NOMO-1 treated with dmso at 0.1 percent for 144 hours (cell line): ENCODE measurements at regions not wholly inside any gene's neighbourhood (a gene's known extent, or its start where the extent isn't known, plus 50 kb on each side); places are given as distances from the start of the nearest gene placed in this dataset.

Experiments
- DNase-seq: peaks from one replicate; lab custom pipeline; 2025; ENCODE audit not compliant: unreplicated experiment; lab: John Stamatoyannopoulos, UW

DNA sequence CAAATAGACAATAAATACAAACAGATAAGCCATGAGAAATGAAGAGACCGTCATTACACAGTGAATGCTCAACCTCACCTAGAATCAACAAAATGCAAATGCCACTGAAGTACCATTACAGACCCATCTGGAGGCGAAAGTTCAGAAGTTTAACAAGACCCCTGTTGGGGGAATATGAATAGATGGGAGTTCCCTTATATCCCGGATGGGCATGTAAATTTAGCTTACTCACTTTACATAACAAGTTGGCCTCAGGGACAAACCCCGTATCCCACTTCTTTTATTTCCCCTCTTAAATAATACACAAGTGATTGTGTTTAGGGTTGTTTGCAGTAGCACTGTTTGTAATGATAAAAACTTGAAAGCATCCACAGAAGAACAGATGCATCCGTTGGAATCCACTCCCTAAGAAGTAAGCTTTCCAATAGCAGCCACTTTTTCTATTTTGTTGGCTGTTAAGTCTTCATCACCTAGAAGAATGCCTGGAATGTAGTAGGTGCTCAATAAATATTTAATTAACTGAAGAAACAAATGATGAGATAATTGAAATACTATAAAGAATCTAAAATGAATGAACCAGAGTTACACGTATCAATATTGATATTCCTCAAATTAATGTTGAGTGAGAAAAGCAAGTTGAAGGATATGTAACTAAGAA is 1076.3 kb upstream of the TENM3 start:
- no peak for DNase-seq

GRCh38 chr4:181168011-181168805 is 1075.0 kb upstream of the TENM3 start:
- no peak for DNase-seq

- no peak for DNase-seq
Measured at GRCh38 chr4:181173046-181173445, 1070.2 kb upstream of the TENM3 start.

DNA sequence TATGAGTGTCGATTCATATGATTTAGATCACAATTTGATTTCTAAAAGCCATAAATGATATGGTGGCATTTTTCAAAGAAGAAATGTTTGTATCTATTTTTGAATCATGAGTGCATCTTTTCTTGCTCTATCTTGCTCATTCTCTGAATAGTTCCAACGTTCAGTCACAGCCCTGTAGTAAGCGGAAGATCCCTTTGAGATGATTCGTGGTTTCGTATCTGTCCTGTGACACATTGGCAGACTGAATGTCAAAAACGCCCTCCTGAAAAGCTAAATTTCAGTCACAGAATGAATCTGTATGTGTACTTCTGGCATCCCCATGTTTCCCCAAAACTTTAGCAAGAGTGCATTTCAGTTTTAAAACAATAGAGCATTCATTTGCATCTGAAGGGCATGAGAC is 1066.9 kb upstream of the TENM3 start:
- no peak for DNase-seq

- no peak for DNase-seq
Measured at GRCh38 chr4:181181331-181181730, 1061.9 kb upstream of the TENM3 start.

DNA sequence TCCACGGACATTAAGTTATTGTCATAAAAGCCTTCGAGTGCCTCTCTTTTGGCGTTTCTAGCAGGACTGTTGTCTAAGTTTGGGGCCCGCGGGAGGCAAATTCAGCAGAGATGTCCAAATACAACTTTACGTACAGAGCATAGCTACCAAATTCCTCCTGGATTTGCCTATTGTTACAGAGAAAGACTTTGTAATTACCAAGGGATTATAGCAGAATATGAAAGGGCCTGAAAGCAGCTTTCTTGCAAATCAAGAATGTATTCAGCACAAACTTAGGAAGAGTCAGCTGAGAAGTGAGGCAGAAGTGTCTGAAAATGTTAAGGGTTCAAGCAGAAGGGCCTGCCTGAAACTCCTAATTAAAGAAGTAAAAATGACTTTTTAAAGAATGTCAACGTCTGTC is 1053.5 kb upstream of the TENM3 start:
- DNase-seq, result no peak

- DNase-seq, result no peak
Measured at GRCh38 chr4:181193131-181193930, 1049.9 kb upstream of the TENM3 start.

DNA sequence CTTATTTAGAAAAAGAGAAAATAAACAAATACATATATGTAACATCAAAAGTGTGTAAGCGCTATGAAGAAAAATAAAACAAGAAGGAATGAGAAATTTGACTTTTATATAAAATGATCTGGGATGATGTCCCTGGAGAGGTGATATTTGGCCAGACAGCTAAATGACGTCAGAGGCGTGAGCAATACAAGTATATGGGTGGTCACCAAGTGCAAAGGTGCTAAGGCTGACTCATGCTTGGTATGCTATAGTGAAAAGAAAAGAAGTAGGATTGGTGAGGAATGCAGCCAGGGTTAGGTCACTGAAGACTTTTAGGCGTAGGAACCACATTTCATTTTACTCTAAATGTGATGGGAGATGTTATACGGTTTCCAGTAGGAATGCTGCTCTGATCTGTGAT is 1049.1 kb upstream of the TENM3 start:
- DNase-seq, result no peak

DNA sequence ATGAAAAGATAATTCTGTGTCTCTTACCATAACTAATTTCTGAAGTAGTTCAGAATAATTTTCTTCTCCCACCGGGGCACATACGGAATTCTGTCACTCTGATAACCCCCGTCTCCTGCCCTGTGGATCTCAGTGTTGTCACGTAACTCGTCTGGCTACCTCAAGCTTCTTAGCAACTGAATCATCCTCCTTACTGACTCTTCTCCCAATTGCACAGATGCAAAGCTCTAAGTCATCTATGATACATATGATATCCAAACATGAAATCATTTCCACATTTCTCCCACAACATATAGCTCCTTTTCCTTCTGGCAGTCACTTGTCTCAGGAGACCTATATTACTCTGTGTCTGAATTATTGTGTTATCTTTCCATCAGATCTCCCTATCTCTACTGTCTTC is 1043.1 kb upstream of the TENM3 start:
- no peak for DNase-seq

DNA sequence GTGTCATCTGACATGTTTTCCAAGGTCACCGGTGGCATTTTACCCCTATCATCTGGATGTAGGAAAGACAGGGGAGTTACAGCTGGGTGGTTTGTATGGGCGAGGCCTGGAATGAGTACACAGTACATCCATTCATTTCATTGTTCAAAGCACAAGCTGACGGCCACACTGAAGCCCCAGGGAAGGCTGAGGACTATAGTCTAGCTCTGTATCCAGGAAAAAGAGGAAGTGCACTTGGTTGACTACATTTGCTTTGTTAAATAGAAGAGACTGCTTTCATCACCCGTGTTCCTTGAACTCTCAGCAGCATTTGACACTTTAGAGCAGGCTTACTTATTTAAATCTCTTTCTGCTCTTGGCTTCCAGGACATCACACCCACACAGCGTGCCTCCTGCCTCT is 1041.0 kb upstream of the TENM3 start:
- no peak for DNase-seq

GRCh38 chr4:181204109-181204508 is 1039.1 kb upstream of the TENM3 start:
- no peak for DNase-seq

GRCh38 chr4:181213551-181213950 is 1029.7 kb upstream of the TENM3 start:
- no peak for DNase-seq

- DNase-seq, result no peak
Measured at GRCh38 chr4:181216501-181216900, 1026.7 kb upstream of the TENM3 start.

DNA sequence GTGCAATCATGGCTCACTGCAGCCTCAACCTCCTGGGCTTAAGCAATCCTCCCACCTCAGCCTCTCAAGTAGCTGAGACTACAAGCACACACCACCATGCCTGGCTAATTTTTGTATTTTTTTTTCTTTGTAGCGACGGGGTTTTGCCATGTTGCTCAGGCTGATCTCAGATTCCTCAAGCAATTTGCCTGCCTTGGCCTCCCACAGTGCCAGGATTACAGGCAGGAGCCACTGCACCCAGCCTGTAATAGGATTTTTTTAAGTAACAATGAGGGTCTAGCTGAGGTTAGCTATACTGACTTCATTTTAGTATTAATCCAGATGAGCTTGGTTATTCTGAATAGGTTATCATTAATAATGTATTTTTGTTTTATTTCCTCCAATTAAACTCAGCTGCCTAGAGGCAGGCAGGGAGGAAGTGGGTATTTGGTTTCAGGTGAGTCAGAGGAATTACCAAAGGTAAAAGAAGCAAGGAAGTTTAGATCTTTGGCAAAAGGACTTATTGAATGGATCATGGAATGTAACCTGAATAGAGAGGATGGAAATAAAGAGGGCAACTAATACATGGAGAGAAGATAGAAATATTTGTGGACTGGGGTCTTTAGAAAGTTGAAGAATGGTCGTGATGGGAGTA is 1023.3 kb upstream of the TENM3 start:
- DNase-seq, result no peak

- DNase-seq, result no peak
Measured at GRCh38 chr4:181224852-181225251, 1018.4 kb upstream of the TENM3 start.

- DNase-seq, result no peak
Measured at GRCh38 chr4:181225616-181226261, 1017.5 kb upstream of the TENM3 start.

GRCh38 chr4:181234951-181235680 is 1008.1 kb upstream of the TENM3 start:
- no peak for DNase-seq

- DNase-seq, result no peak
Measured at GRCh38 chr4:181245326-181245725, 997.9 kb upstream of the TENM3 start.

GRCh38 chr4:181249031-181249430 is 994.2 kb upstream of the TENM3 start:
- no peak for DNase-seq

DNA sequence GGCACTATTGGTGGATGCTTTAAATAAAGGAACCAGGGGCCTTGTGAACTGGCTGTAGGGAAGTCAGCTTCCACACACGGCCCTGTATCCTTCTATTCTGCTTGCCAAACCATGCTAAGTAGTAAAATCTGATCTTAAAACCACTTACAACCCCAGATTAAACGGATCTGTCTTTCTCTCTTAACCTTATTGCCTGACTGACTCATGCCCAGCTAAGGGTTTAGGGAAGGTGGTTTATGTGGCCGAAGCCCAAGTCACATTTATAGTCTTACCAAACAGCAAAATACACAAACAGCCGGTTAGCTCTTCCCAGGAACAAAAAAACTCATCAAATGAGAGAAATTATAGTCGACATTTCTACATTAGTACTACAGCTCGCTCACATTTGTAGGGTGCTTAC is 988.4 kb upstream of the TENM3 start:
- DNase-seq, result no peak
